Fibroblast of lung (primary cell): ENCODE measurements at regions not wholly inside any gene's neighbourhood (a gene's known extent, or its start where the extent isn't known, plus 50 kb on each side); places are given as distances from the start of the nearest gene placed in this dataset.

ENCODE experiments used
- EZH2 ChIP-seq: IDR thresholded peaks from 2 replicates; pipeline ENCODE4 v1.5.1; 2012; ENCODE audit warnings: low read length, control low read depth, mild to moderate bottlenecking; ENCODE audit errors: missing control alignments
- TF ChIP-seq, protein P1 (sequence below), 2 donors: IDR thresholded peaks in 1 of 2; conservative IDR thresholded peaks in 1 of 2; 1 replicate in 1 of 2; 2 replicates in 1 of 2; pipeline ENCODE4 v1.5.1; 2011 to 2012; ENCODE audit warnings: low read length in 2 of 2, control low read depth in 1 of 2, inconsistent platforms in 1 of 2, low read depth in 1 of 2, mild to moderate bottlenecking in 1 of 2

DNA sequence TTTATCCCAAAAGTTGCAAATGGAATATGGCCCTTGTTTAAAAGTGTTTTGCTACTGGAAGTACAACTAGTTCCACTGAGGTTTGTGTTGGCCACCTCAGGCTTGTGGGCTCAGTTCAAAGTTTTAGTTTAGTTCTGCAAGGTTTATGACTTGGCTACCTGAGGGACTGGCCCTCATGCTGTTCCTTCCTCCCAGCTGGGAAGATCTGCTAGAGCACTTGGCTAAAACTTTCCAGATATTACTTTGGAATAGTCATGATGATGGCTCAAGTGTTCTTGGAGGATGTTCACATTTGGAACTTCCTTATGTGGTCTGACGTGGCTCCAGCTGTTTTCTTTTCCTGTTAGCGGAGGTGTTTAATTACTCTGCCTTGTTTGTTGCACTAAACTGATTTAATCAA lies 110.2 kb upstream of the IVNS1ABP start:
- TF ChIP-seq, protein P1, sequence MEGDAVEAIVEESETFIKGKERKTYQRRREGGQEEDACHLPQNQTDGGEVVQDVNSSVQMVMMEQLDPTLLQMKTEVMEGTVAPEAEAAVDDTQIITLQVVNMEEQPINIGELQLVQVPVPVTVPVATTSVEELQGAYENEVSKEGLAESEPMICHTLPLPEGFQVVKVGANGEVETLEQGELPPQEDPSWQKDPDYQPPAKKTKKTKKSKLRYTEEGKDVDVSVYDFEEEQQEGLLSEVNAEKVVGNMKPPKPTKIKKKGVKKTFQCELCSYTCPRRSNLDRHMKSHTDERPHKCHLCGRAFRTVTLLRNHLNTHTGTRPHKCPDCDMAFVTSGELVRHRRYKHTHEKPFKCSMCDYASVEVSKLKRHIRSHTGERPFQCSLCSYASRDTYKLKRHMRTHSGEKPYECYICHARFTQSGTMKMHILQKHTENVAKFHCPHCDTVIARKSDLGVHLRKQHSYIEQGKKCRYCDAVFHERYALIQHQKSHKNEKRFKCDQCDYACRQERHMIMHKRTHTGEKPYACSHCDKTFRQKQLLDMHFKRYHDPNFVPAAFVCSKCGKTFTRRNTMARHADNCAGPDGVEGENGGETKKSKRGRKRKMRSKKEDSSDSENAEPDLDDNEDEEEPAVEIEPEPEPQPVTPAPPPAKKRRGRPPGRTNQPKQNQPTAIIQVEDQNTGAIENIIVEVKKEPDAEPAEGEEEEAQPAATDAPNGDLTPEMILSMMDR (conservative IDR thresholded peaks at IDR 0.05 in 1 of 2, IDR thresholded peaks at IDR 0.05 in 1 of 2; ENCODE audit: low read depth in 1 of 2, low read length in 2 of 2), result no peak
- no peak for TF ChIP-seq EZH2
